Activated CD4-positive, CD25-positive, alpha-beta regulatory T cell treated with anti-CD3 and anti-CD28 coated beads, Interleukin-2, amount 50 U/mL, for 72 hours (primary cell): ENCODE measurements at regions not wholly inside any gene's neighbourhood (a gene's known extent, or its start where the extent isn't known, plus 50 kb on each side); places are given as distances from the start of the nearest gene placed in this dataset.

Experiments
- DNase-seq: peaks from one replicate; pipeline ENCODE4 v3.0.0; 2021

GRCh38 chr7:130881091-130881798, 147.2 kb upstream of the KLF14 start:
- DNase-seq: no peak

DNA sequence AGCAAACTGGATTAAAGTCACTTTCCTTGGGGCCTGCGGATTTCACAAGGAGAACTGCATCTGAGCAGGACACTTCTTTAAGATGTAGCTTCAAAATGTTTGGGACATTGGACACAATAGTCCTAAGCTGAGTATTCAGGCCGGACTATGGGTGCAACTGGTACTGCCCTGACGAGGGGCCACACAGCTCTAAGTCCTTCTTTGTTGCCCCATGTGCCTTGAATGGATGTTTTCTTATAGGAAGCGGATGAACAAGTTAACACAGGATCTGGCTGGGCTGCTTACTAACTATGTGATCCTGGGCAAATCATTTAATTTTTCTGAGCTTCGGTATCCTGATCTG, 147.8 kb upstream of the KLF14 start:
- no peak for DNase-seq

- no peak for DNase-seq
Measured at GRCh38 chr7:130882396-130882795, 148.4 kb upstream of the KLF14 start.

DNA sequence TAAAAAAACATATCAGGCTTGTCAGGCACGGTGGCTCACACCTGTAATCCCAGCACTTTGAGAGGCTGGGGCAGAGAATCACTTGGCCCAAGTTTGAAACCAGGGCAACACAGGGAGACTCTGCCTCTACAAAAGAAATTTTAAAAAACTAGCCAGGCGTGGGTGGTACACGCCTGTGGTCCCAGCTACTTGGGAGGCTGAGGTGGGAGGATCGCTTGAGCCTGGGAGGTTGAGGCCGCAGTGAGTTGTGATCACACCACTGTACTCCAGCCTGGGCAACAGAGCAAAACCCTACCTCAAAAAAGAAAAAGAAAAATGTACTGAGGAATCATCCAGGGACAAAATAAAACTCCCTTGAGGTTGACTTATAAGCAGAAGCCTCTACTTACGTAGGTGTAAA, 149.9 kb upstream of the KLF14 start:
- DNase-seq: no peak

- DNase-seq: no peak
Measured at GRCh38 chr7:130884437-130885417, 150.7 kb upstream of the KLF14 start.

GRCh38 chr7:130886438-130887135, 152.6 kb upstream of the KLF14 start:
- no peak for DNase-seq

GRCh38 chr7:130887182-130887956, 153.4 kb upstream of the KLF14 start:
- no peak for DNase-seq

DNA sequence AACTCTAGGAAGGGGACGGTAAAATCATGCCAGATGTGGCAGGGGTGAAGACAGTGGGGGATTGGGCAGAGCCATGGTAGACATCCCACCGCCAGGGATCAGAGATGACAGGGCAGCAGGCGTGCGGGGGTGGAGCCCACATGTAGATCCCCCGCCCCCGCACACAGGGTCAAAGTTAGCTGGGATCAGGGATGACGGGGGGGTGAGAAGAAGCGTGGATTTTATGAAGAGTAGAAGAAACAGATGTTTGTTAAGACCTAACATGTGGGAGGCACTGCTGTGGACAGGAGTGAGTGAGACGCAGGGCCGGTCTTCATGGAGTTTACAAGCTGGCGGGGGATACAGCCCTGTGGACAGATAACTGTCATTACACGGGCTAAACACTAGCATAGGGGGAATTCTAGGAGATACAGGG, 154.0 kb upstream of the KLF14 start:
- DNase-seq: no peak

- DNase-seq: no peak
Measured at GRCh38 chr7:130888468-130888867, 154.5 kb upstream of the KLF14 start.

DNA sequence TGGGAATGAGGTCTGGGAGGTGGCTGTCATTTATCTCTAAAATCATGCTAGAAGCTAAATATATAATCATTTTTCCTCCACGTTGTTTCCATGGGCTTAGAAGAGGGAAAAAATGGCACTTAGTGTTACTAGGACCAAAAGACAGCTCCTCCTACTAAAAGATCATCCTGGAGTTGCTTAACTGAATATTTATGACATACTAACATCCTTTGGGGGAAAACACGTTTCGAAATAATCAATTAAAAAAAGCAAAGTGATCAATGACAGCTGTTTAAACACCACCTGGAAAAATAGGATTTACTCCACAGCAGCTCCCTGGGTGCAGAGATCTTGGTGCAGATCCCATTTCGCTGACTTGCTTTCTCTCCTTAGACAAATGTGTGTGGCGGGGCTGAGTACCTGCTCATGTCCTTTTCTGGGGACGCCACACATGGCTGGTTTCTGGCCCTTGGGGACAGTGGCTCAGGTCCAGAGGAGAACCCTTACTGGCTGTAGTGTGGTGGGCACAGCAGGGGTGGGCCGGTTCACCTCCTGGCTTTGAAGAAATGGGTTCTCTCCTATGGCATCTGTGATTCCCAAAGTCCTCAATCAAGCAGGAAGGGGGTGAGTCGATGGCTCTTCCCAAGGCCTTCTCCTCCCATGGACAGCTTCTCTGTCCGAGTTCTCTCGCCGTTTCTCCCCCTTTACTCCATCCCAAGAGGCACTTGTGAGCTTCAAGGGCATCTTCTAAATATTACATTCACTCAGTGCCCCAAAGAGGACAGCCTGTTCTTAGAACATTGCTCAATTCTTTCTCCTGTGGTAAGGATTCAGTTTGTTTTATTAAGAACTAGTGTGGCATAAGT, 156.4 kb upstream of the KLF14 start:
- no peak for DNase-seq

GRCh38 chr7:130891254-130892094, 157.5 kb upstream of the KLF14 start:
- no peak for DNase-seq

- no peak for DNase-seq
Measured at GRCh38 chr7:130893441-130893894, 159.5 kb upstream of the KLF14 start.

DNA sequence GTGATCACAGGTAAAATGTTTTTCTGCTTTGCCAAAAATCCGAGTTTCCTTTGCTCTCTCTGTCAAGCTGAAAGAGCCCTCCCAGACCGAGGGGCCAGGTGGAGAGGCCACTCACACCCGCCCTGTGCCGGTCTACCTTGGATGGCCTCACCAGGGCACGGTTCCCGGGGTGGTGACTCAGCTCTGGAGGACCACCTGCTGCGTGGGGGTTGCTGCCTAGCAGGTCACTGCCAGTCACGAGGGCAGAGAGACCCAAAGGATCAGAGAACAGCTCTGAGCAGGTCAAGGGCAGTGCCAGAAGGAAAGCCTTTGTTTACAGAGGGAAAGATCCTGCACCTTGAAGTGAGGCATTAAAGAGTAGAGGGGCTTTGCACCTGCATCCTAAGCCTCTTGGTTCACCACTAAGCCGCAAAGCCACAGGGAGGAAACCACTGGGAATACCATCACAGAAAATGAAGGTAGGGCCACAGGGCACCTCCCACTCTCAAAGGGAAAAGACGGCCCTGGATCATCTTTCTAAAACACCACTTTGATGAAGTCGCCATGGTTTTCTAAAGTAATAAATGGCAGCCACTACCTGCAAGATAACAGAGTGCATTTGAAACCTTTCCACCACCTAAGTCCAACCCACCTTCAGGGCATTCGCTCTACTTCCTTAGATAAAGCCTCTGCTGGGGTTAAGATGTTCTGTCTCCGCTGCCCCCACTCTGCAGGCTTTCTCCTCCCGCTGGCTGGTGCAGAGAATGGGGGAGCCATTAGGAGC, 160.3 kb upstream of the KLF14 start:
- DNase-seq: no peak

GRCh38 chr7:130894909-130895750, 161.1 kb upstream of the KLF14 start:
- no peak for DNase-seq

DNA sequence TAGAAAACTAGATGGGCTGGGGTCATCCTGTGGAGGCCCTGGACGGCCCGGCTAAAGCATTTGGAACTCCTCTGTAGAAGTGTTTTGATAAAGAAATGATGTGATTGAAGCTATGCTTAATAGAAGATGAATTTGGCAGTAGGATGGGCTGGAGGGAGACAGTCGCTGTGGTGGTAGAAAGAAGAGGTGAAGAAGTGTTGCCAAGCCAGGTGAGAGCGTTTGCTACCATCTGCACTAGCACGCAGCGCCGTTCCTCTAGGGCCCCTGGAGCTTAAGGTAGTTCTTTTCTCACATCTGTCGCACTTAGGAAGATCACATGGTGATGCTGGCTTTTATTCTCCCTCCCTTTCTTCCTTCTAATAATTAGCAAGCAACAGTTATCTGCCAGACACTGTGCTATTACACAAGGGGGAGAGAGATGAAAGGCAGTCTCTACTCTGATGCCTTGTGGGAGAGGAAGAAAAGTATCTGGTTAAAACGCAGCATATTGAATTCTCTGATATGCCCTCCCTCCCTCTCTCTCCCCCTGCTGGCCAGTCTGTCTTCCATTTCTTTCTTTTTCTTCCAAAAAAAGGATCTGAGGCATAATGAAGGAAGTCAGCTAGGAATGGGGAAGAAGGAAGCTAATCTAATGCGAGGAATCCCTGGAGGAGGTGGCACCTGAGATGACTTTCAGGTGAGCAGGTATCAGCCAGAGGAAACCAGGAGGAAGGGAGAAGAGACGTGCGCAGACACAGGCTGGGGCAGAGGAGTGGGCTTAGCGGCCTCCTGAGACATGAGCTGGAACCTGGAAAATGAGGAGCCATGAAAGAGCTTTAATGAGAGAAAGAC, 162.3 kb upstream of the KLF14 start:
- no peak for DNase-seq

DNA sequence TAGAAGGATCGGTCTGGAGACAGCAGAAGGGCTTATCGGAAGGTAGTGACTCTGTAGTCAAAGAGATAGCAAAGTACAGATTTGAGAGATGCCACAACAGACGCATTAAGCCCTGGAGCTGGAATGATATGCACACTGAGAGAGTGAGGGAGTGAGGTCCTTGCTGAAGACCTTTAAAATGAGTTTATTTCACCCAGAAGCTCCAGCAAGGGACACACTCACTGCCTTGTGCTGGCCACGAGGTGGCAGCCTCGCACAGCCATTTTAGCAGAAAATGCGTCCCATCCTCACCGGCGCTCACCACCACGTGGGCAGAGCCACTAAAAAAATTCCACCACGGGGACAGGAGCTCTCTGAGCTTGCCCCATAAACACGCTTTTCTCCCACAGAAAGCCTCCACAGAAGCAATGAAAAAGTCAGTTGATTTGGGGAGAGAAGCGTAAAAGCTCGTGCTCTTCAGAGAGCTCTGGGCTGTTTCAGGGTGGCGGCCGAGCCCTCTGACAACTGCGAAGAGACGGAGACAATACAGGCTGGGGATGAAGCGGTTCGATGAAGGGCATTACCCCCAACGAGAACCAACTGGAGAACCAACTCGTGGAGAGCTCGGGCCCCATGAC, 163.0 kb upstream of the KLF14 start:
- DNase-seq: peak; percentile 69
